GM12878 (cell line): ENCODE measurements at regions not wholly inside any gene's neighbourhood (a gene's known extent, or its start where the extent isn't known, plus 50 kb on each side); places are given as distances from the start of the nearest gene placed in this dataset.

ENCODE experiments used
- ATAC-seq: fragments of 200-7000 bp; cut with Tn5 transposase; 3 replicates; pipeline ENCODE4 v1.9.1; 2020; ENCODE audit warnings: mild to moderate bottlenecking, moderate library complexity
- BruUV-seq: library from RNA; stranded (reverse); fragments of 400-500 nt; replicated peaks from 2 replicates; lab custom pipeline; 2021; lab: Mats Ljungman, UMichigan
- CTCF ChIA-PET: fragments of 300-600 bp; sonication (Branson Sonifier 250); formaldehyde crosslinking; extraction: SDS; loops from one replicate; lab custom pipeline; 2021; ENCODE audit warnings: inconsistent platforms; lab: Yijun Ruan, JAX
- POLR2A ChIA-PET: fragments of 350-600 bp; formaldehyde crosslinking; extraction: SDS; loops from one replicate; lab custom pipeline; 2021; ENCODE audit warnings: inconsistent platforms; lab: Charles Lee
- RAD21 ChIA-PET: fragments of 300-600 bp; sonication (Branson Sonifier 250); formaldehyde crosslinking; loops from one replicate; lab custom pipeline; 2023; ENCODE audit warnings: antibody characterized with exemption; ENCODE audit not compliant: unreplicated experiment; lab: Charles Lee
- SMC1A ChIA-PET: fragments of 300-600 bp; sonication (Branson Sonifier 250); formaldehyde crosslinking; loops from one replicate; lab custom pipeline; 2023; ENCODE audit not compliant: unreplicated experiment, uncharacterized antibody; lab: Charles Lee
- DNase-seq: peaks from one replicate; pipeline ENCODE4 v3.0.0-alpha.2; 2011; ENCODE audit warnings: low read depth, low spot score
- FAIRE-seq: peaks from 3 replicates; lab custom pipeline; 2011; peaks lifted over from hg19 to GRCh38; lab: Jason Lieb, UNC
- H2AFZ ChIP-seq: 2 replicates; pipeline ENCODE4 v1.6.0; 2011; ENCODE audit warnings: low read depth, low read length, control low read depth; ENCODE audit not compliant: control insufficient read depth
- H3K27ac ChIP-seq: 2 replicates; pipeline ENCODE4 v1.5.1; 2011; ENCODE audit warnings: control low read depth; ENCODE audit not compliant: control insufficient read depth, insufficient read depth
- H3K27me3 ChIP-seq, 2 experiments: replicated peaks in 1 of 2; 2 replicates each; pipeline versions ENCODE4 v1.6.0 to v1.6.1; 2011; ENCODE audit warnings: low read length in 1 of 2; ENCODE audit not compliant: control insufficient read depth in 2 of 2, insufficient read depth in 2 of 2
- H3K36me3 ChIP-seq, 2 experiments: 2 replicates each; pipeline ENCODE4 v1.5.1; 2011; ENCODE audit warnings: low read length in 1 of 2; ENCODE audit not compliant: control insufficient read depth in 2 of 2, insufficient read depth in 2 of 2
- H3K4me1 ChIP-seq: 2 replicates; pipeline ENCODE4 v1.6.1; 2011; ENCODE audit warnings: mild to moderate bottlenecking, low read length, moderate library complexity, mixed read lengths; ENCODE audit not compliant: control insufficient read depth, insufficient read depth
- H3K4me2 ChIP-seq: 2 replicates; pipeline ENCODE4 v1.6.0; 2011; ENCODE audit warnings: control low read depth; ENCODE audit not compliant: control insufficient read depth, insufficient read depth
- H3K4me3 ChIP-seq: fragments of 200-600 bp; sonication (generic); 2 replicates; pipeline ENCODE4 v1.5.1; 2016
- H3K79me2 ChIP-seq: 2 replicates; pipeline ENCODE4 v1.6.0; 2011; ENCODE audit warnings: low read length; ENCODE audit not compliant: control insufficient read depth, insufficient read depth
- H3K9ac ChIP-seq: 2 replicates; pipeline ENCODE4 v1.8.0; 2011; ENCODE audit warnings: low read length, control low read depth, mixed read lengths; ENCODE audit not compliant: control insufficient read depth, insufficient read depth
- H3K9me3 ChIP-seq: replicated peaks from 3 replicates; pipeline ENCODE4 v1.5.1; 2011; ENCODE audit warnings: mild to moderate bottlenecking, low read length; ENCODE audit not compliant: control insufficient read depth, insufficient read depth
- H4K20me1 ChIP-seq: 2 replicates; pipeline ENCODE4 v1.6.0; 2011; ENCODE audit not compliant: control insufficient read depth, insufficient read depth
- ATF3 ChIP-seq: IDR thresholded peaks from 2 replicates; pipeline ENCODE4 v1.6.1; 2011; ENCODE audit warnings: low read depth, mild to moderate bottlenecking, low read length, moderate library complexity, borderline replicate concordance; ENCODE audit errors: extremely low read depth
- CHD1 ChIP-seq: IDR thresholded peaks from 2 replicates; pipeline ENCODE4 v1.6.1; 2012; ENCODE audit warnings: low read depth, low read length, improper control_type of control experiment
- IRF3 ChIP-seq: fragments of 450-650 bp; IDR thresholded peaks from 2 replicates; pipeline ENCODE4 v1.6.1; 2014; ENCODE audit warnings: mild to moderate bottlenecking
- MTA3 ChIP-seq: IDR thresholded peaks from 2 replicates; pipeline ENCODE4 v1.6.1; 2012; ENCODE audit warnings: low read length, inconsistent platforms, borderline replicate concordance
- NR2C2 ChIP-seq: IDR thresholded peaks from 2 replicates; pipeline ENCODE4 v1.6.1; 2011; ENCODE audit warnings: borderline replicate concordance, low read depth; ENCODE audit not compliant: control insufficient read depth, insufficient read length
- PKNOX1 ChIP-seq: fragments of 450-650 bp; IDR thresholded peaks from 2 replicates; pipeline ENCODE4 v1.6.1; 2016; ENCODE audit warnings: mild to moderate bottlenecking
- RELB ChIP-seq: fragments of 450-650 bp; IDR thresholded peaks from 2 replicates; pipeline ENCODE4 v1.6.1; 2017; ENCODE audit warnings: low read depth, mild to moderate bottlenecking, moderate library complexity
- TBL1XR1 ChIP-seq: IDR thresholded peaks from 2 replicates; pipeline ENCODE4 v1.6.1; 2012; ENCODE audit warnings: low read depth, low read length, improper control_type of control experiment
- USF1 ChIP-seq: IDR thresholded peaks from 2 replicates; pipeline ENCODE4 v1.6.1; 2011; ENCODE audit warnings: borderline replicate concordance, low read depth, mild to moderate bottlenecking, moderate library complexity, mixed read lengths, low read length; ENCODE audit not compliant: insufficient read depth; ENCODE audit errors: extremely low read length
- ZBTB33 ChIP-seq: fragments of 450-650 bp; IDR thresholded peaks from 2 replicates; pipeline ENCODE4 v1.6.1; 2017; ENCODE audit warnings: mild to moderate bottlenecking
- WGBS: methylation state at CpG from one replicate; pipeline ENCODE4 v1.1.6; 2016; ENCODE audit warnings: low lambda C conversion rate; ENCODE audit not compliant: insufficient replicate concordance, insufficient coverage; ENCODE audit errors: missing lambda C conversion rate; 5-methylcytosine and 5-hydroxymethylcytosine counted together
- in situ Hi-C: fragments of 300-500 bp; cut with MboI; formaldehyde crosslinking; loops from 9 replicates; pipeline ENCODE4 v1.14.3; 2018; ENCODE audit warnings: mixed read lengths
- intact Hi-C: fragments of 100-400 bp; cut with micrococcal nuclease; formaldehyde crosslinking; loops from one replicate; pipeline ENCODE4 v1.14.2; 2022; ENCODE audit not compliant: unreplicated experiment

GRCh38 chr12:115108129-115109100, 424.4 kb upstream of the TBX3 start (continued):
- no peak for TF ChIP-seq PKNOX1
- no peak for TF ChIP-seq ZBTB33
- no peak for TF ChIP-seq MTA3
- TF ChIP-seq CHD1 = no peak
- no peak for TF ChIP-seq NR2C2

- no peak overlapping the region for H3K4me3 ChIP-seq
- no TSS peak for BruUV-seq
- no peak overlapping the region for H2AFZ ChIP-seq
- intact Hi-C loops = no loop called here
- ChIA-PET SMC1A (no interaction called here), CTCF (no interaction called here), RAD21 (no interaction called here)
- WGBS = 24% methylated on average over 10 of the region's 10 CpGs
- no peaks in the 10 kb centered on the region for H4K20me1 ChIP-seq
- no peaks in the 10 kb centered on the region for H3K4me1 ChIP-seq
- FAIRE-seq = no peak
- TF ChIP-seq USF1 (no peak), MTA3 (no peak), TBL1XR1 (no peak), IRF3 (no peak), ATF3 (no peak), RELB (no peak)
- TF ChIP-seq, all 136 proteins: peak for 0
- H3K36me3 ChIP-seq = no peaks in the 10 kb centered on the region
- no peaks in the 10 kb centered on the region for H3K9me3 ChIP-seq
- H3K9ac ChIP-seq = no peak overlapping the region
- no peak overlapping the region for H3K4me2 ChIP-seq
- no peak overlapping the region for H3K27ac ChIP-seq
- ATAC-seq (no peak), DNase-seq (no peak)
- in situ Hi-C loops = no loop called here
- H3K27me3 ChIP-seq = no peaks in the 10 kb centered on the region
- no peaks in the 10 kb centered on the region for H3K79me2 ChIP-seq
- POLR2A ChIA-PET = no interaction called here
These were observed 420.2 kb upstream of the TBX3 start for GRCh38 chr12:115103884-115104883.
